Stimulated activated CD4-positive, alpha-beta T cell treated with anti-CD3 and anti-CD28 coated beads, Interleukin-15, amount 100 ng/mL, for 48 hours (primary cell): ENCODE measurements at regions not wholly inside any gene's neighbourhood (a gene's known extent, or its start where the extent isn't known, plus 50 kb on each side); places are given as distances from the start of the nearest gene placed in this dataset.

Experiments
- DNase-seq, 2 donors: peaks; one replicate each; pipeline ENCODE4 v3.0.0-alpha.2; 2020; ENCODE audit warnings: low read depth in 2 of 2

- DNase-seq = no peak
These were observed 262.9 kb downstream of the MN1 start for GRCh38 chr22:27538666-27539065.

GRCh38 chr22:27540247-27540646 lies 261.3 kb downstream of the MN1 start:
- DNase-seq = no peak

GRCh38 chr22:27540656-27541396 lies 260.7 kb downstream of the MN1 start:
- no peak for DNase-seq

- DNase-seq = no peak
These were observed 259.7 kb downstream of the MN1 start for GRCh38 chr22:27541836-27542235.

DNA sequence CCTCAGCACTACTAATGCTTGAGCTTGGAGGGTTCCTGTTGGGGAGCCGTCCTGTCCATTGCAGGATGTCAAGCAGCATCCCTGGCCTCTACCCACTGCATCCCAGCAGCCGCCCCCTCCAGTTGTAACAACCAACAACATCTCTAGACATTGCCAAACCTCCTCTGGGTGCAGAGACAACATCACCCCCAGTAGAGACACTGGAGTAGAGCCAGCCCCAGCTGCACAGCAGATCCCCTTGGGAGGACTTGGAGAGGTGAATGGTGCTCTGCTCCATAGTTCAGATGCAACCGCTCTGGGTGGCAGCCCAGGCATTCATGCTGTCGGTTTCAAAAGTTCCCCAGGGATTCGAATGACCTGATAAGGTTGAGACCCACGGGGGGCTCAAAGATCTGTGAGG lies 259.0 kb downstream of the MN1 start:
- DNase-seq = no peak

DNA sequence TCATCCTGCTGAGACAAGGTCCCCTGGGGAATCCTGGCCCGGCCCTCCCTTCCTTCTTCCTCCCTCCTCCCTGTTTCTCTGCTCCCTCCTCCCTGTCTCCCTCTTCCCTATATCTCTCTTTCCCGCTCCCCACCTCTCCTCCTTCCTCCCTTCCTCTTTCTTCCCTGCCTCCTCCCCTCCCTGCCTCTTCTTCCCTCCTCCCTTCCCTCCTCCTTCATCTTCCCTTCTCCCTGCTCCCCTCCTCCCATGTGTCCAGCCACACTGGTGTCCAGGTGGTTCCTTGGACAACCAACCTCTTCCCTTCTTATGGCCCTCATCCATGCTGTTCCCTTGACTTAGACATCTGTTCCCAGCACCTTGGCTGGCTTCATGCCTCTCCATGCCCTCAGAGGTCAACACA lies 258.1 kb downstream of the MN1 start:
- DNase-seq = no peak

- no peak for DNase-seq
These were observed 256.5 kb downstream of the MN1 start for GRCh38 chr22:27545085-27545484.

- no peak for DNase-seq
These were observed 255.2 kb downstream of the MN1 start for GRCh38 chr22:27546157-27546935.

DNA sequence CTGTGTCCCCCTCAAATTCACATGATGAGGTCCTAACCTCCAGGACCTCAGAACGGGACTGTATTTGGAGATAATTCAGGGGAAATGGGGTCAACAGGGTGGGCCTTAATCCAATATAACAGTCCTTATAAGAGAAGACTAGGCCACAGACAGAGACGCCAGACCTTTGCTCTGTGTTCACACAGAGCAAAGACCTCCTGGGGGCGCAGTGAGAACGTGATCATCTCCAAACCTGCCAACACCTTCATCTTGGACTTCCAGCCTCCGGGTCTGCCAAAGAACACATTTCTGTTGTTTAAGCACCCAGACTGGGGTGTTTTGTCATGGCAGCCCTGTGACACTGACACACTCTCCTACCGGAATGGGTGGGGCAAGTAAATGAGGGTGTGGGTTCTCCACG lies 250.2 kb downstream of the MN1 start:
- no peak for DNase-seq

DNA sequence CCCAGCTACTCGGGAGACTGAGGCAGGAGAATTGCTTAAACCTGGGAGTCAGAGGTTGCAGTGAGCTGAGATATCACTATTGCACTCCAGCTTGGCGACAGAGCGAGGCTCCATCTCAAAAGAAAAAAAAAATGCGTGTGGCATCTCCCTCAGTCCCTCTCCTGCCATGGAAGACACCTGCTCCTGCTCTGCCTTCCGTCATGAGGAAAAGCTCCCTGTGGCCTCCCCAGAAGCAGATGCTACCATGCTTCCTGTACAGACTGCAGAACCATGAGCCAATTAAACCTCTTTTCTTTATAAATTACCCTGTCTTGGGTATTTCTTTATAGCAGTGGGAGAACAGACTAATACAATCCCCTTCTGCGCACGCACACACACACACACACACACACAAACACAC lies 249.4 kb downstream of the MN1 start:
- no peak for DNase-seq

DNA sequence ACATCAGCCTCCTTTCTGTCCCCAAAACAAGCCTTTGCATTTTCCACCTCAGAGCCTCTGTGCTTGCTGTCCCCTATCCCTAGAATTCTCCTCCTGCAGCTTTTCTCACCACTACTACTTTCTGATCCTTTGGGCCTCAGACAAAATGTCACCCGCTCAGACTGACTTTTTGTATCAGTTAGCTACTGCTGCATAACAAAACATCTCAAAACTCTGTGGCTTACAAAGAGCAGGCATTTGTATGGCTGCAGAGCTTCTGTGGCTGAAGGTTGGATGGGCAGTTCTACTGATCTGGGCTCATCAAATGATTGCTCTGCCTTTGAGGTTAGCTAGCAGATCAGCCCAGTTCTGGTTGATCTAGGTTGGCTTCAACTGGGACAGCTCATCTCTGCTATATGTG lies 248.7 kb downstream of the MN1 start:
- DNase-seq = no peak

DNA sequence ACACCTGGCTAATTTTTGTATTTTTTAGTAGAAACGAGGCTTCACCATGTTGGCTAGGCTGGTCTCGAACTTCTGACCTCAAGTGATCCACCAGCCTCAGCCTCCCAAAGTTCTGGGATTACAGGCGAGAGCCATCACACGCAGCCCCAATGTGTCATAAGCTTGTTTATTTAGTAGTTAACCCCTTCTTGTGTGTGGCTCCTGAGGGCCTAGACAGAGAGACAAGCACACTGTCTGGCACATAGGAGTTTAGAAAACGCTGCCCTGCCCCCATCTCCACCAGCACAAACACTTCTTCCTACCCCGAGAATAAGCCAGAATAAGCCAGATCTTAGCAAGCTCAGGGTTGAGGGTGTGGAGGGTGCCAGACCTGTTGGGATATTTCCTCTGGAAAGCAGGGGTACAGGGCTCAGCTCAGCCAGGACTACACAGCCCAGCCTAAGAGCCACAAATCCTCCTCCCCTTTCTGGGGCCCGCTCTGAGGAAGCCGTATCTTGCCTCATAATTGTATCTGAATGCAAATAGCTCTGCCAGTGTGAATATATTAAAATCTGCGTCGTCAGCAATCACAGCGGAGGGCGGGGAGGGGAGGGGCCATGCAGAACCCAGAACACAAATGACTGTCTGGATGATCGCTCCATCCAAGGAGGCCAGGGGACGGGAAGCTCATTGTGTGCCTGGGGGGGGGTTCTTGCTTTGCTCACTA lies 247.3 kb downstream of the MN1 start:
- DNase-seq = no peak

DNA sequence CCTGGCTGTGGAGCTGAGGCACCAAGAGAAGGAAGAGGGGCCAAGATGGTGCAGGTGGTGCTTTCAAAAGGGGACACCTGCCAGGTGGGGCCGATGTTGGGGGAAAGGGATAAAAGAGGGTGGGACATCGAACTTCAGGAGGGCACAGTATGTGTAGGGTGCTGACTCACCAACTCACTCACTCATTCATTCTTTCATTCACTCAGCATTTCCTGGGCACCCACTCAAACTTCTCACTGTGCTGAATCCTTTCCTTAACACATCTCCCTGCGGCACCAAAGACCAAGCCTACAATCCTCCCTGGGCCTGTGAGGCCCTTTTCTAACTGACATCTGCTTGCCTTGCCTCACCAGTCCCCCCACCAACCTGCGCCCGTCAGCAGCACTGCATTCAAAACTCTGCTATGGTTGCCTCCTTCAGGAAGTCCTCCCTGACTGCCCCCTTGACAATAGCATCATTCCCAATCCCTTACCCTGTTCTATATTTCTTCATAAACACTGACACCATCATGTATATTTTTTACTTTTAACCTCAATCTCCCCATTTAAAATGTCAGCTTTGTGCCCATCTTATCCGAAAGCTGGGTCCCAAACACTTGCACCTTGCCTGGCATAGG lies 246.6 kb downstream of the MN1 start:
- no peak for DNase-seq

GRCh38 chr22:27556371-27556770 lies 245.2 kb downstream of the MN1 start:
- no peak for DNase-seq

GRCh38 chr22:27557286-27558008 lies 244.1 kb downstream of the MN1 start:
- no peak for DNase-seq

DNA sequence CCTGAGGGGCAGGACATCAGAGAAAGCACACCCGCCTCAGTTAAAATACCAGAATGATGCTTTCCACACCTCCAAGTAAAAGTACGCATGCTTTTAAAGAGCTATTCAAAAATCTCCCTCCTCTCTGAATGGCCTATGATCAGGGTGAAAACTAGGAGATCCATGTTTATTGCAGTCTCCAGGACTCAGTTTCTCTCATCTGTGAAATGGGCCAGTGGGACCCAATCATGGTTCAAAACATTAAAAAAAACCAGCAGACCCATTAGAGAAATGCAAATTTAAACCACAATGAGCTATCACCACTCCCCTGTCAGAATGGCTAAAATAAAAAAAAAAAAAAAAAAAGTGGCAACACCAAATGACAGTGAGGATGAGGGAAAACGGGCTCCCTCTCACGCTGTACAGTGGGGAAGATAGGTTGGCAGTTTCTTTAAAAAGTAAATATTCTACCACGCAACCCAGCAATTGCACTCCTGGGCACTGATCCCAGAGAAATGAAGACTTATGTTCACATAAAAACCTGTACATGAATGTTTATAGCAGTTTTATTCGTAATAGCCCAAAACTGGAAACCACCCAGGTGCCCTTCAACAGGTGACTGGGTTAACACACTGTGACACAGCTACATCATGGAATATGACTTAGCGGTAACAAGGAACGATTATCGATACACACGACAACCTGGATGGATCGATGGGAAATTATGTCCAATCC lies 242.7 kb downstream of the MN1 start:
- no peak for DNase-seq

DNA sequence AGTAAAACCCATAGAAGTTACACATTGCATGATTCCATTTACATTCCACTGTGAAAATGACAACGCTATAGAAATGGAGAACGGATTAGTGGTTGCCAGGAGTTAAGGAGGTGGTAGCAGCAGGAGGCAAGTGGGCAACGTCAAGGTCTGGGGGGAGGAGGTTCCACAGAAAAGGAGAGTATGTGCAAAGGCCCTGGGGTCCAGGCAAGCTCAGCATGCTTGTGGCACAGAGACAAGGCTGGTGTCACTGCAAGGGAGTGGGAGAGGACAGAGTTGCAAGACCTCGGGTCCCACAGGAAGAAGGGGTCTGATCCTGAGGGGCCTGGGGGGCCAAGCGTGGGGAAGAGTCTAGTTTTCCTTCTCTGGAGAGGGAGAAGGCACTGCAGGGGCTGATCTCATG lies 240.8 kb downstream of the MN1 start:
- no peak for DNase-seq

DNA sequence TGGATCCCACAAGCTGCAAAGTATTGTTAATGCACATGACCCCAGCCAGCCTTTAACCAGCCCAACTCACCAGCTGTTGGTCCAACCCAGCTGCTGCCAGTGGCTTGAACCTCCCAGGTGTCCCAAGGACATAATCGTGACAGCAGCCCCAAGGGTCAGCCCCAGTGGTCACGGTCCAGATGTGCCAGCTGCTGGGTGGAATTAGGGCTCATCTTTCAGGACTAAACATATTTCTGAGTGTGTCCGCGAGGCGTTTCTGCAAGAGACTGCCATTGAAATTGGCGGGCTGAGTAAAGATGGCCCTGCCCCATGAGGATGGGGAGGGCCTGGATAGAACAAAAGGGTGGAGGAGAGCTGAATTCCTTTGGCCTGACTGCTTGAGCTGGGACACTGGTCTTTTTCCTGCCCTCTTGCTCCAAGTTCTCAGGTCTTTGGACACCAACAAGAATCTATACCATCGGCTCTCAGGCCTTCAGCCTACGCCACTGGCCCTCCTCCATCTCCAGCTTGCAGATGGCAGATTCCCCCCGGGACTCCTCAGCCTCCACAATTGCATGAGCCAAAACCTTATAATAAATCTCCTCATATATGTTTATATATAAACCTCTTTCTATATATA lies 240.2 kb downstream of the MN1 start:
- no peak for DNase-seq

DNA sequence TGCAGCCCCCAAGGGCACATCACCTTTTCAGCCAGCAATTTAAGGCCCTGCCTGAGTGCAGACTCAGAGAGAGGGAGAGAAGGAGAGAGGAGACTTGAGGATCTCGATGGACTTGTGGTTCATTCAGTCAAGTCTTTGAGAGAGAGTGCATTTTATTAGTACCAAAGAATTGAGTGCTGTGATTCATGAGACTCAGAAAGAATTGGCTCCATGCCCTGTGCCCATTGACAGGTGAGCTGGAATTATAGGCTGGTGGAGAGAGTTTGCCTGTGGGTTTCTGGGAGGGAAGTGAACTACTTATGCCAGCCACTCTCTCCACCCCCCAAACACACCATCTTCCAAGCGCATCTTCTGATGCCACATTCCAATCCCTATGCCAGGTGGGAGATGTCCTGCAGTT lies 236.8 kb downstream of the MN1 start:
- no peak for DNase-seq

DNA sequence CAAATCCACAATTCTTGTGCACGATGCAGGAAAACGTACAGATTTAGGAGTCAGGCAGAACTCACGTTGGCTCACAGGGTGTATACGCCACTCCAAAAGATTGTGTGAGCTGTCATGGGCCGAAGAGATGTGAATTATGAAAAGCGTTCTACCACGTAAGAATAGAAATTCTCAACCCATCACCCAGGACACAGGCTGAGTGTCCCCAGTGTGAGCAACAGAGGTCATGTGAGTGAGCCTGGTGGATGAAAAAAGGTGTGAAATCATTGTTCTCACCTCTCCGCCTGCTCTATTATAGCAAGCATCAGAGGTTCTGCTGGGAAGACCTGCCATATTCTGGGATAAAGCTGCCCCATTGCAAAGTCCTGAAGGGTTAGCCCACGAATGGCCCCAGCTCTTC lies 235.0 kb downstream of the MN1 start:
- no peak for DNase-seq

GRCh38 chr22:27568265-27568664 lies 233.3 kb downstream of the MN1 start:
- DNase-seq = no peak
